DOHH2 (cell line): ENCODE measurements at regions not wholly inside any gene's neighbourhood (a gene's known extent, or its start where the extent isn't known, plus 50 kb on each side); places are given as distances from the start of the nearest gene placed in this dataset.

Experiments used
- H3F3A ChIP-seq: fragments of 200-600 bp; sonication (generic), shearing (Covaris generic); 2 replicates; pipeline ENCODE4 v1.6.0; 2016; ENCODE audit warnings: antibody characterized with exemption, mild to moderate bottlenecking; ENCODE audit not compliant: control insufficient read depth, insufficient read depth
- H3K27ac ChIP-seq: fragments of 200-600 bp; sonication (generic); 2 replicates; pipeline ENCODE4 v1.5.1; 2014; ENCODE audit warnings: low read depth, mild to moderate bottlenecking, low read length, moderate library complexity
- H3K27me3 ChIP-seq: fragments of 200-600 bp; sonication (generic); 2 replicates; pipeline ENCODE4 v1.6.1; 2014; ENCODE audit warnings: mild to moderate bottlenecking, low read length, mixed read lengths; ENCODE audit not compliant: control insufficient read depth
- H3K36me3 ChIP-seq: fragments of 200-600 bp; sonication (generic); 2 replicates; pipeline ENCODE4 v1.6.1; 2014; ENCODE audit warnings: mild to moderate bottlenecking, low read length, moderate library complexity, mixed read lengths; ENCODE audit not compliant: control insufficient read depth
- H3K4me1 ChIP-seq: fragments of 200-600 bp; sonication (generic); 2 replicates; pipeline ENCODE4 v1.6.1; 2014; ENCODE audit warnings: mild to moderate bottlenecking, low read length, mixed read lengths; ENCODE audit not compliant: control insufficient read depth
- H3K4me2 ChIP-seq: fragments of 200-600 bp; sonication (generic); 2 replicates; pipeline ENCODE4 v1.6.0; 2014; ENCODE audit warnings: mild to moderate bottlenecking, low read length, moderate library complexity
- H3K4me3 ChIP-seq: fragments of 200-600 bp; sonication (generic); 2 replicates; pipeline ENCODE4 v1.5.1; 2014; ENCODE audit warnings: mild to moderate bottlenecking, low read length, mixed read lengths
- H3K79me2 ChIP-seq: fragments of 200-600 bp; sonication (generic); 2 replicates; pipeline ENCODE4 v1.6.1; 2014; ENCODE audit warnings: mild to moderate bottlenecking, low read length, mixed read lengths; ENCODE audit not compliant: control insufficient read depth
- H3K9me2 ChIP-seq: fragments of 200-600 bp; sonication (generic); replicated peaks from 2 replicates; pipeline ENCODE4 v1.6.1; 2014; ENCODE audit warnings: mild to moderate bottlenecking, low read length, mixed read lengths; ENCODE audit not compliant: control insufficient read depth
- H3K9me3 ChIP-seq: fragments of 200-600 bp; sonication (generic); 2 replicates; pipeline ENCODE4 v1.6.1; 2014; ENCODE audit warnings: antibody characterized with exemption, low read length, mixed read lengths; ENCODE audit not compliant: control insufficient read depth, insufficient read depth
- H4K20me1 ChIP-seq: fragments of 200-600 bp; sonication (generic); 2 replicates; pipeline ENCODE4 v1.6.0; 2014; ENCODE audit warnings: low read depth, mild to moderate bottlenecking, antibody characterized with exemption, low read length, moderate library complexity; ENCODE audit not compliant: control insufficient read depth, insufficient read depth
- EZH2phosphoT487 ChIP-seq: fragments of 200-600 bp; sonication (generic); IDR thresholded peaks from 2 replicates; pipeline ENCODE4 v1.6.1; 2017; ENCODE audit warnings: borderline replicate concordance, mild to moderate bottlenecking, antibody characterized with exemption, low read length, moderate library complexity, mixed read lengths
- TF ChIP-seq, protein P1 (sequence below): fragments of 200-600 bp; sonication (generic); IDR thresholded peaks from one replicate; pipeline ENCODE4 v1.5.1; 2014; ENCODE audit warnings: antibody characterized with exemption, mild to moderate bottlenecking, low read depth, low read length; ENCODE audit not compliant: poor library complexity, severe bottlenecking

DNA sequence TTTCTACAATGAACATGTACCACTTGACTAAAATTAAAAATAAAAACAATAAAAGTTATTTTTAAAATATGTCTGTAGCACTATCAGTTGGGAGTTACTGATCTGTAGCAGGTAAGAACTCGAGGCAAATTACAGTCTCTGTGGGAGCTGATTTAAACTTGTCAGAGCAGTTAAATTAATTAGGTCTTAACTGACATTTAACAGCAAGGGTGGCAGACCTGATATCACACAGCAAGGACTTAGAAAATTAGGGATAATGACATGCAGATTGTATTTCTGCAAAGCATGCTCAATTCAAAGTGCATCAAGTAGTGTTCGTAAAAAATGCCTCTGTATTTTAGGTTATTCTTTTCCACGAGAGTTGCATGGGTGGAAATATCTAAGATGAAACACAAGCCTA lies 208.9 kb downstream of the SPATA18 start:
- H3K9me3 ChIP-seq = no peaks in the 10 kb centered on the region; the same call in 1 of the 2 replicates
- peaks cover 18% of the 10 kb centered on the region for H3F3A ChIP-seq
- no peaks in the 10 kb centered on the region for H3K79me2 ChIP-seq
- peaks cover 9% of the 10 kb centered on the region; the same call in 1 of the 2 replicates for H3K36me3 ChIP-seq
- H3K27me3 ChIP-seq = no peaks in the 10 kb centered on the region
- TF ChIP-seq, protein P1, sequence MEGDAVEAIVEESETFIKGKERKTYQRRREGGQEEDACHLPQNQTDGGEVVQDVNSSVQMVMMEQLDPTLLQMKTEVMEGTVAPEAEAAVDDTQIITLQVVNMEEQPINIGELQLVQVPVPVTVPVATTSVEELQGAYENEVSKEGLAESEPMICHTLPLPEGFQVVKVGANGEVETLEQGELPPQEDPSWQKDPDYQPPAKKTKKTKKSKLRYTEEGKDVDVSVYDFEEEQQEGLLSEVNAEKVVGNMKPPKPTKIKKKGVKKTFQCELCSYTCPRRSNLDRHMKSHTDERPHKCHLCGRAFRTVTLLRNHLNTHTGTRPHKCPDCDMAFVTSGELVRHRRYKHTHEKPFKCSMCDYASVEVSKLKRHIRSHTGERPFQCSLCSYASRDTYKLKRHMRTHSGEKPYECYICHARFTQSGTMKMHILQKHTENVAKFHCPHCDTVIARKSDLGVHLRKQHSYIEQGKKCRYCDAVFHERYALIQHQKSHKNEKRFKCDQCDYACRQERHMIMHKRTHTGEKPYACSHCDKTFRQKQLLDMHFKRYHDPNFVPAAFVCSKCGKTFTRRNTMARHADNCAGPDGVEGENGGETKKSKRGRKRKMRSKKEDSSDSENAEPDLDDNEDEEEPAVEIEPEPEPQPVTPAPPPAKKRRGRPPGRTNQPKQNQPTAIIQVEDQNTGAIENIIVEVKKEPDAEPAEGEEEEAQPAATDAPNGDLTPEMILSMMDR = no peak
- no peak for TF ChIP-seq EZH2phosphoT487
- H3K27ac ChIP-seq = peak overlapping the region; percentile 88
- no peaks in the 10 kb centered on the region for H4K20me1 ChIP-seq
- peak overlapping the region; percentile 54 for H3K4me3 ChIP-seq
- peaks cover 90% of the 10 kb centered on the region for H3K4me1 ChIP-seq
- H3K9me2 ChIP-seq = no peaks in the 10 kb centered on the region
- H3K4me2 ChIP-seq = peak overlapping the region; percentile 71

- TF ChIP-seq, protein P1 = no peak
- no peak for TF ChIP-seq EZH2phosphoT487
- Histone ChIP-seq H3K36me3 (peaks cover 9% of the 10 kb centered on the region; the same call in 1 of the 2 replicates), H3F3A (peaks cover 18% of the 10 kb centered on the region), H3K4me3 (peak overlapping the region; percentile 54), H3K9me3 (no peaks in the 10 kb centered on the region), H3K27ac (peak overlapping the region; percentile 88), H3K79me2 (no peaks in the 10 kb centered on the region), H3K4me1 (peaks cover 94% of the 10 kb centered on the region), H4K20me1 (no peaks in the 10 kb centered on the region), H3K9me2 (no peaks in the 10 kb centered on the region), H3K27me3 (no peaks in the 10 kb centered on the region), H3K4me2 (peak overlapping the region; percentile 71)
Measured at GRCh38 chr4:52260514-52261210, 209.6 kb downstream of the SPATA18 start.

- Histone ChIP-seq H3K9me2 (no peaks in the 10 kb centered on the region), H3K4me1 (peaks cover 98% of the 10 kb centered on the region), H3F3A (peaks cover 16% of the 10 kb centered on the region), H3K9me3 (no peaks in the 10 kb centered on the region), H3K79me2 (no peaks in the 10 kb centered on the region), H3K36me3 (peaks cover 13% of the 10 kb centered on the region; the same call in 1 of the 2 replicates), H3K4me2 (no peak overlapping the region), H3K4me3 (no peak overlapping the region), H3K27me3 (no peaks in the 10 kb centered on the region), H4K20me1 (no peaks in the 10 kb centered on the region), H3K27ac (peak overlapping the region; percentile 10)
- TF ChIP-seq EZH2phosphoT487 = no peak
- TF ChIP-seq, protein P1 = no peak
Measured at GRCh38 chr4:52263607-52264006, 212.5 kb downstream of the SPATA18 start.
